NCI-H1930 (cell line): ENCODE measurements at regions not wholly inside any gene's neighbourhood (a gene's known extent, or its start where the extent isn't known, plus 50 kb on each side); places are given as distances from the start of the nearest gene placed in this dataset.
"Not testable (repeated sequence)": the region's sequence is repeated elsewhere in the genome, so short reads cannot be mapped to it uniquely, and the experiment has no call there.

Source experiments
- DNase-seq, 2 experiments: peaks; one replicate each; lab custom pipeline; 2025; lab: John Stamatoyannopoulos, UW

- DNase-seq = not testable (repeated sequence)
These were observed 543.3 kb downstream of the PRIM2 start for GRCh38 chr6:57860481-57861315.

GRCh38 chr6:57870083-57870482, 552.7 kb downstream of the PRIM2 start:
- not testable (repeated sequence) for DNase-seq

- not testable (repeated sequence) for DNase-seq
These were observed 556.0 kb downstream of the PRIM2 start for GRCh38 chr6:57873424-57873823.

- not testable (repeated sequence) for DNase-seq
These were observed 559.2 kb downstream of the PRIM2 start for GRCh38 chr6:57876659-57877058.

- not testable (repeated sequence) for DNase-seq
These were observed 560.3 kb downstream of the PRIM2 start for GRCh38 chr6:57877729-57878128.

GRCh38 chr6:57878792-57879191, 561.4 kb downstream of the PRIM2 start:
- DNase-seq = not testable (repeated sequence)

- not testable (repeated sequence) for DNase-seq
These were observed 581.4 kb downstream of the PRIM2 start for GRCh38 chr6:57898850-57899249.

GRCh38 chr6:57900687-57901399, 583.4 kb downstream of the PRIM2 start:
- DNase-seq = not testable (repeated sequence)

- not testable (repeated sequence) for DNase-seq
These were observed 584.0 kb downstream of the PRIM2 start for GRCh38 chr6:57901445-57901844.

GRCh38 chr6:57904356-57904755, 586.9 kb downstream of the PRIM2 start:
- not testable (repeated sequence) for DNase-seq

- not testable (repeated sequence) for DNase-seq
These were observed 597.9 kb downstream of the PRIM2 start for GRCh38 chr6:57915300-57915699.

GRCh38 chr6:57942966-57943365, 625.5 kb downstream of the PRIM2 start:
- DNase-seq = not testable (repeated sequence)

GRCh38 chr6:57946084-57946768, 628.8 kb downstream of the PRIM2 start:
- not testable (repeated sequence) for DNase-seq

- not testable (repeated sequence) for DNase-seq
These were observed 629.3 kb downstream of the PRIM2 start for GRCh38 chr6:57946769-57947091.

GRCh38 chr6:57948481-57948880, 631.1 kb downstream of the PRIM2 start:
- not testable (repeated sequence) for DNase-seq

GRCh38 chr6:57950430-57950829, 633.0 kb downstream of the PRIM2 start:
- DNase-seq = not testable (repeated sequence)

GRCh38 chr6:57966757-57967156, 649.3 kb downstream of the PRIM2 start:
- not testable (repeated sequence) for DNase-seq

- not testable (repeated sequence) for DNase-seq
These were observed 654.5 kb downstream of the PRIM2 start for GRCh38 chr6:57971956-57972355.

- no peak for DNase-seq
These were observed 657.2 kb downstream of the PRIM2 start for GRCh38 chr6:57974653-57975052.

- not testable (repeated sequence) for DNase-seq
These were observed 657.7 kb downstream of the PRIM2 start for GRCh38 chr6:57975127-57975526.

GRCh38 chr6:57976371-57976770, 658.9 kb downstream of the PRIM2 start:
- DNase-seq = not testable (repeated sequence)

GRCh38 chr6:57983603-57984002, 666.2 kb downstream of the PRIM2 start:
- not testable (repeated sequence) for DNase-seq
